Astrocyte (in vitro differentiated cells and primary cell): ENCODE measurements at regions not wholly inside any gene's neighbourhood (a gene's known extent, or its start where the extent isn't known, plus 50 kb on each side); places are given as distances from the start of the nearest gene placed in this dataset.

Source experiments
- CTCF ChIP-seq: IDR thresholded peaks from 2 replicates; pipeline ENCODE4 v1.5.1; 2011; ENCODE audit warnings: low read depth, mild to moderate bottlenecking, inconsistent platforms, low read length, moderate library complexity; ENCODE audit not compliant: insufficient read depth
- EZH2 ChIP-seq: IDR thresholded peaks from 2 replicates; pipeline ENCODE4 v1.6.1; 2012; ENCODE audit warnings: mild to moderate bottlenecking, low read length, inconsistent platforms; ENCODE audit not compliant: insufficient read depth

GRCh38 chr13:90483906-90484305, 863.6 kb upstream of the MIR17HG start:
- TF ChIP-seq CTCF (no peak), EZH2 (no peak)
